HG03135 (cell line): ENCODE measurements at regions not wholly inside any gene's neighbourhood (a gene's known extent, or its start where the extent isn't known, plus 50 kb on each side); places are given as distances from the start of the nearest gene placed in this dataset.

ENCODE experiments used
- ATAC-seq: cut with Tn5 transposase; IDR thresholded peaks from one replicate; pipeline ENCODE4 v1.9.1; 2021; ENCODE audit warnings: mild to moderate bottlenecking, moderate library complexity; ENCODE audit not compliant: unreplicated experiment

- ATAC-seq = no peak
Observed at GRCh38 chr1:190540366-190540765, 62.7 kb upstream of the BRINP3 start.

- no peak for ATAC-seq
Observed at GRCh38 chr1:190551638-190552037, 74.0 kb upstream of the BRINP3 start.

DNA sequence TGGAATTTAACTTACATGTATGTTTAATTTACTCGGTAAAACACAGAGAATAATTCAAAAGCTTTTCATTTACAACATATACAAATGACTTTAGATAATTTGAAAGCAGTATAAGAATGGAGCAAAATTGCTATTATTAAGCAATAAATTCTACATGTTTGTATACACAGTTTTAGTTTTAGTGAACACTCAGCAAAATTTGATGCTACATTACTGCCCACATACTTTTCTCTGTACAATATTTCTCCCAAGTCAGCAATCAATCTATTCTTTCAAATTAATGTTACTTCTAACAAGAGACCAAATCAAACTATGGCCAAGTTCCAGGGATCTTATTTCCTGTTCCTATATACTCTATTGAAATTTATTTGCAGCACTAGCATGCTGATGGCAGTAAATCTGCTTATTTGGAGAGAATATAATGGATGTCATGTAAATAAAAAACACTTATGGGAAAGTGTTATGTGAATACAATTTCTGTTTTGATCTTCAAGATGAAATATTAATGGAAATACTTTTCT, 82.6 kb upstream of the BRINP3 start:
- ATAC-seq = no peak

DNA sequence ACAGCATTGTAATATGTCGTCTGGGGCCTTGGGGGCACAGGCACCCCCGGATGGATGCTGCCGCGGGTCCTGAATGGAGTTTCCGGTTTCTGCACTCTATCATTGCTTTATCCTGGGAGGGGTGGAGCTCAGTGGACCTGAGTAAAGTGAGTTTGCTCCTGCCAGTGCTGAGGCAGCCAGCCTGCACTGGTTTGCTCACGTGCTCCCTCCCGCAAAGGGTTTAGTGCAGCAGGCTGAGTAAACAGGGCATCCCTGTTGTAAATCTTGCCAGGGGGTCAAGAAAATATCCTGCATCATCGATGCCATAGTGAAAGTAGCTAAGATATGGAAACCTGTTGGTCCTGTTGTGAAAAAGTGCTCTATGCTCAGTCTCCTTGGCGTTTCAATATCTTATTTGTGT, 85.6 kb upstream of the BRINP3 start:
- ATAC-seq = no peak

GRCh38 chr1:190564117-190564516, 86.5 kb upstream of the BRINP3 start:
- no peak for ATAC-seq

GRCh38 chr1:190578017-190578416, 100.4 kb upstream of the BRINP3 start:
- no peak for ATAC-seq

DNA sequence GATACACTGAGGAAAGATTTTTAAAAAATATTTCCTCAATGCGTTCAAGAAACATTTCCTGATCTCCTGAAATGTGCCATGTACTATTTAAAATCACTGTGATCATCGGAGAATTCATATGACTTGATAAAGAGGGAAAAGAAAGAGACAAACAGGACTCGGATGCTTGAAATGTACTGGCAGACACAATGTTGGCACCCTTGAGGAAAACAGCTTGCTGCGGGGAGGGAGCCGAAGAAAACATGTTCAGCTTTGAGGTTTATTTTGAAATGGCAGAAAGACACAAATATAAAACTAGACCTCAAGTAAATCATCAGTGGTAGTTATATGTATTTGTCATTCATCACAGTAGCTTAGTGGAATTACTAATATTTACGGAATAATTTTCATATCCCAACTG, 100.9 kb upstream of the BRINP3 start:
- no peak for ATAC-seq

DNA sequence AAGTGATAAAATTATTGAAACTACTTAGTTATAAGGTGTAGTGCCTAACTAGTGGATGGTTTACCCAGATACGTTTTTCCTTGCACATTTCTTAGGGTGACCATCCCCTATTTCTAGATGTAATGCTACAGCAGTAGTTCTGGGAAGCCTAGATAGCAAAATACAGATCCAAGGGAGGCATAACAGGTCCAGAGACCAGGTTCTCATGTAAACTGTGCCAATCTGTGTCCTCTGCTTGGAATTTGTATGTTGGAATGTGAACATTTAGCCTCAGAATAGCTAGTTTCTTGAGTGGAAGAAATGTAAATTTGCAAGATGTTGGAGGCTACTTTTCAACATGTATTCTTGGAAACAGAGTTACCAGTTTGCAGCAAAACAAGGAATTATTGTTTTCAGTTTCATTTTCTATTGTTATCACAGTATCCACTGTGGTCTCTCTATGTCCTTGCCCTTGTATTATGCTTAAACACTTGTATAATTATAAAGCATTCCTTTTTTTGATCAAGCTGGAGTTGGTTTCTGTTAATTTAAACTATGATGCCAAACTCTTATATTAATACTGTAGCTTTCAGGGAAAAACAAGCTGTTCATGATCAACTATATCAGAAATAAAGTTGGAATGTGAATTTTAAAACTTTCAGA, 102.0 kb upstream of the BRINP3 start:
- no peak for ATAC-seq

DNA sequence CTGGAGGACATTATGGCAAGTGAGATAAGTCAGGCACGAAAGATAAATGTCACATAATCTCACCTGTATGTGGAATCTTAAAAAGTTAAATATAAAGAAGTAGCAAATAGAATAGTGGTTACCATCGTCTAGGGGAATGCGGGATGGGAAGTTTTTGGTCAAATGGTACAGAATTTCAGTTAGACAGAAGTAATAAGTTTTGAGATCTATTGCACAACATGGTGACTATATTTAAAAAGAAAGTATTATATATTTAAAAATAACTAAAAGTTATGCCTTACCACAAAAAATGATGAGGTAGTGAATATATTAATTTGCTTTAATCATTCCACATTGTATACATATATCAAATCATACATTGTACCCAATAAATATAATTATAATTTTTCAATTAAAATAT, 106.2 kb upstream of the BRINP3 start:
- ATAC-seq = no peak

- no peak for ATAC-seq
Observed at GRCh38 chr1:190588424-190588823, 110.8 kb upstream of the BRINP3 start.

DNA sequence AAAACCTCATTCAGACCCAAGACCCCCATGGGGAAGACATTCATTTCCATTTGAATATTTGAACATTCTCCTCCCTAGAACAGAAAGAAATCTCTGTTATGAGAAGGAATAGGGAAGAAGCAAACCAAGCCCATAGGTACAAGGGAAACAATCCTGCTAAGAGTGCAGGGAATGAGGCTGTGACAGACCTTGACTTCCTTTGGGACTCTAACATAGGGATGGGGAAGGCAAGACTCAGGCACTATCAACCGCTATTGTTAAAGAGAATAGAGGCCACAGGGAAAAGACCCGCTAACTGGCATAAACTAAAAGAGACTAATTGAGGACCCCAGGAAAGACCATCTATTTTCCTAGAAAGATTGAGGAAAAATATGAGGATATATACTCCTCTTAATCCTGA, 117.8 kb upstream of the BRINP3 start:
- ATAC-seq = no peak

- ATAC-seq = no peak
Observed at GRCh38 chr1:190597294-190597693, 119.6 kb upstream of the BRINP3 start.

DNA sequence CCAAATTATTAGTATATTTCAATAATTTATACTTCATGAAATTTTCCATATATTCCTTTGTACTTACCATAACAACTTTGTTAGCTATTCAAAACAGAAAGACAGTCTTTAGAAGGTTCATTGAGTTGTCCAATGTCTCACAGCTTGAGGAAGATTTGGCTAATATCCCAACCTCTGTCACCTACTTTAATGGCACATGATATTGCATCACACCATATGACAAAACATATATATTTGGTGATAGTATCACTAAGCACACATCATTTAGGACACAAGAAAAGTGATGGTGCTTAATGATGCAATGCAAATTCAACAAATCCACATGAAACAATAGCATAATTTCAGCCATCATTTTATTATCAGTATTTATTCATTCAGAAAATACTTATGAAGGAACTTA, 122.0 kb upstream of the BRINP3 start:
- no peak for ATAC-seq

DNA sequence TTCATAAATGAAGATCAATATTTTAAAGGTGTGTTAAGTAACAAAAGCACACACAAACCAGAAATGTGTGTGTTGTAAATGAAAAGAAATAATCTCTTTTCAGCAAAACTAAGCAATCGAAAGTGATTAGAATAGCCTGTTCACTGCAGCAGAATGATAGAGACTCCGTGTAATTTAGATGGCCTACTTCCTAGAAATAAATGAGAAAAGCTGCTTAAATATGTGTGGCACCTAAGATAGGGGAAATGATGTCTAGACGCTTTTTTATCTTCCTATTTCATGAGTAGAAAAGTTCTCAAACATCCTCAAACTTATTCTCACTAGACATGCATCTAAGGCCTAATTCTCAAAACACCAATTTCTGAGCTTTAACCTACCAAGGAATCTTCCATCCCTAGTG, 124.7 kb upstream of the BRINP3 start:
- ATAC-seq = no peak

DNA sequence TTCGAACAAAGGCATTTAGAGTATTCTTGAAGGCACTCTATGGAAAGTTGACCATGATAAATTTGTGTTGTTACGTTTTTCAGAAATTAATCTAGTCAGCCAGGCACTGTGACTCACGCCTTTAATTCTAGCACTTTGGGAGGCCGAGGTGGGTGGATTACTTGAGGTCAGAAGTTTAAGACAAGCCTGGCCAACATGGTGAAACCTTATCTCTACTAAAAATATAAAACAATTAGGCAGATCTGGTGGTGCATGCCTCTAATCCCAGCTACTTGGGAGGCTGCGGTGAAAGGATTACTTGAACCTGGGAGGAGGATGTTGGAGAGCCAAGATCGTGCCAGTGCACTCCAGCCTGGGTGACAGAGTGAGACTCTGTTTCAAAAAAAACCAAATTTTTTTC, 130.6 kb upstream of the BRINP3 start:
- ATAC-seq = no peak

DNA sequence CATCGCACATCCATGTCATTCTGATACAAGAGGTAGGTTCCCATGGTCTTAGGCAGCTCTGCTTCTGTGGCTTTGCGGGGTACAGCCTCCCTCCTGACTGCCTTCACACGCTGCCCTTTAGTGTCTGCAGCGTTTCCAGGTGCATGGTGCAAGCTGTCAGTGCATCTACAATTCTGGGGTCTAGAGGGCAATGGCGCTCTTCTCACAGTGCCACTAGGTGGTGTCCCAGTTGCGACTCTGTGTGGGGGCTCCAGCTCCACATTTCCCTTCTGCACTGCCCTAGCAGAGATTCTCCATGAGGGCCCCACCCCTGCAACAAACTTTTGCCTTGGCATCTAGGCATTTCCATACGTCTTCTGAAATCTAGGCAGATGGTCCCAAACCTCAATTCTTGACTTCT, 138.2 kb upstream of the BRINP3 start:
- no peak for ATAC-seq

GRCh38 chr1:190616235-190616634, 138.6 kb upstream of the BRINP3 start:
- no peak for ATAC-seq

- ATAC-seq = no peak
Observed at GRCh38 chr1:190619724-190620123, 142.1 kb upstream of the BRINP3 start.

DNA sequence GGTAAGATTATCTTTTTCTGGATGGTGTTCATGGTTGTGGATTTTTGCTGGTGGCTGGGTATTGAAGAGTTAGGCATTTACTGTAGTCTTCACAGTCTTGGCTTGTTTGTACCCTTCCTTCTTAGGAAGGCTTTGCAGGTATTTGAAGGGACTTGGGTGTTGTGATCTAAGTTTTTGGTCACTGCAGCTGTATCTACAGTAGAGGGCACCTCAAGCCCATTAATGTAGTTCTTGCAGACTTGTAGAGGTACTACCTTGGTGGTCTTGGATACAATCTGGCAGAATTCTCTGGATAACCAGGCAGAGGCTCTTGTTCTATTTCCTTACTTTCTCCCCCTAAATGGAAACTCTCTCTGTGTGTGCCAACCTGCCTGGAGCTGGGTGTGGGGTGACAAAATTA, 155.8 kb upstream of the BRINP3 start:
- ATAC-seq = no peak

GRCh38 chr1:190634134-190634533, 156.5 kb upstream of the BRINP3 start:
- no peak for ATAC-seq

DNA sequence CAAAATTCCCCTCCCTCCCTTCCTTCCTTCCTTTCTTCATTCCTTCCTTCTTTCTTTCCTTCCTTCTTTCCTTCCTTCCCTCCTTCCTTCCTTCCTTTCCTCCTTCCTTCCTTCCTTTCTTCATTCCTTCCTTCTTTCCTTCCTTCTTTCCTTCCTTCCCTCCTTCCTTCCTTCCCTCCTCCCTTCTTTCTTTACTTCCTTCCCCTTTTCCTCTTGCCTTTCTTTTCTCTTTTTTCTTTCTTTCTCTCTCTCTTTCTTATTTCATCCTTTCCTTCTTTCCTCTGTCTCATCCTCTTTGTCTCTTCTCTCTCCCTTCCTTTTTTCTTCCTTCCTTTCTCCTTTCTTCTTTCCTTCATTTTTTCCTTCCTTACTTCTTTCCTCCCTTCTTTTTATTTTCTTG, 171.9 kb upstream of the BRINP3 start:
- ATAC-seq = no peak

- ATAC-seq = no peak
Observed at GRCh38 chr1:190658907-190659306, 181.2 kb upstream of the BRINP3 start.

DNA sequence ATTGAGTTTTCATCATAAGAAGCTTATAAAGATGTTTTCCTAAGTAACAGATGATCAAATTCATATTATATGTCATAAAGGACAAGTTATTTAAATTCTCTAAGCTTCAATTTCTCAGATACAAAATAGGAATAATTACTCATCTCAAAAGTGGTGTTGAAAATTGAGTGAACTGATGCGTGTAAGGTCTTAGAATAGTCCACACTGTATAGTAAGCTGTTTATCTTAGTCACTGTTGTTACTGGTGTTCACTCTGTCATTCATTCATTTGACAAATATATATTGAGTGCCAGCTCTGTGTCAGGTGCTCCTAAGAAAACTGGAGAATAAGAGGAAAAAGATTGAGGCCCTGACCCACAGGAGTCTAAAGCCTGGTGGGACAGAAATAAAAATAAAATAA, 186.3 kb upstream of the BRINP3 start:
- ATAC-seq = no peak
